GM12878 (cell line): ENCODE measurements at regions not wholly inside any gene's neighbourhood (a gene's known extent, or its start where the extent isn't known, plus 50 kb on each side); places are given as distances from the start of the nearest gene placed in this dataset.

Experiments used
- ATAC-seq: fragments of 200-7000 bp; cut with Tn5 transposase; 3 replicates; pipeline ENCODE4 v1.9.1; 2020; ENCODE audit warnings: mild to moderate bottlenecking, moderate library complexity
- BruUV-seq: library from RNA; stranded (reverse); fragments of 400-500 nt; replicated peaks from 2 replicates; lab custom pipeline; 2021; lab: Mats Ljungman, UMichigan
- CTCF ChIA-PET: fragments of 300-600 bp; sonication (Branson Sonifier 250); formaldehyde crosslinking; extraction: SDS; loops from one replicate; lab custom pipeline; 2021; ENCODE audit warnings: inconsistent platforms; lab: Yijun Ruan, JAX
- POLR2A ChIA-PET: fragments of 350-600 bp; formaldehyde crosslinking; extraction: SDS; loops from one replicate; lab custom pipeline; 2021; ENCODE audit warnings: inconsistent platforms; lab: Charles Lee
- RAD21 ChIA-PET: fragments of 300-600 bp; sonication (Branson Sonifier 250); formaldehyde crosslinking; loops from one replicate; lab custom pipeline; 2023; ENCODE audit warnings: antibody characterized with exemption; ENCODE audit not compliant: unreplicated experiment; lab: Charles Lee
- SMC1A ChIA-PET: fragments of 300-600 bp; sonication (Branson Sonifier 250); formaldehyde crosslinking; loops from one replicate; lab custom pipeline; 2023; ENCODE audit not compliant: unreplicated experiment, uncharacterized antibody; lab: Charles Lee
- DNase-seq: peaks from one replicate; pipeline ENCODE4 v3.0.0-alpha.2; 2011; ENCODE audit warnings: low read depth, low spot score
- FAIRE-seq: peaks from 3 replicates; lab custom pipeline; 2011; peaks lifted over from hg19 to GRCh38; lab: Jason Lieb, UNC
- H2AFZ ChIP-seq: 2 replicates; pipeline ENCODE4 v1.6.0; 2011; ENCODE audit warnings: low read depth, low read length, control low read depth; ENCODE audit not compliant: control insufficient read depth
- H3K27ac ChIP-seq: 2 replicates; pipeline ENCODE4 v1.5.1; 2011; ENCODE audit warnings: control low read depth; ENCODE audit not compliant: control insufficient read depth, insufficient read depth
- H3K27me3 ChIP-seq, 2 experiments: replicated peaks in 1 of 2; 2 replicates each; pipeline versions ENCODE4 v1.6.0 to v1.6.1; 2011; ENCODE audit warnings: low read length in 1 of 2; ENCODE audit not compliant: control insufficient read depth in 2 of 2, insufficient read depth in 2 of 2
- H3K36me3 ChIP-seq, 2 experiments: 2 replicates each; pipeline ENCODE4 v1.5.1; 2011; ENCODE audit warnings: low read length in 1 of 2; ENCODE audit not compliant: control insufficient read depth in 2 of 2, insufficient read depth in 2 of 2
- H3K4me1 ChIP-seq: 2 replicates; pipeline ENCODE4 v1.6.1; 2011; ENCODE audit warnings: mild to moderate bottlenecking, low read length, moderate library complexity, mixed read lengths; ENCODE audit not compliant: control insufficient read depth, insufficient read depth
- H3K4me2 ChIP-seq: 2 replicates; pipeline ENCODE4 v1.6.0; 2011; ENCODE audit warnings: control low read depth; ENCODE audit not compliant: control insufficient read depth, insufficient read depth
- H3K4me3 ChIP-seq: fragments of 200-600 bp; sonication (generic); 2 replicates; pipeline ENCODE4 v1.5.1; 2016
- H3K79me2 ChIP-seq: 2 replicates; pipeline ENCODE4 v1.6.0; 2011; ENCODE audit warnings: low read length; ENCODE audit not compliant: control insufficient read depth, insufficient read depth
- H3K9ac ChIP-seq: 2 replicates; pipeline ENCODE4 v1.8.0; 2011; ENCODE audit warnings: low read length, control low read depth, mixed read lengths; ENCODE audit not compliant: control insufficient read depth, insufficient read depth
- H3K9me3 ChIP-seq: replicated peaks from 3 replicates; pipeline ENCODE4 v1.5.1; 2011; ENCODE audit warnings: mild to moderate bottlenecking, low read length; ENCODE audit not compliant: control insufficient read depth, insufficient read depth
- H4K20me1 ChIP-seq: 2 replicates; pipeline ENCODE4 v1.6.0; 2011; ENCODE audit not compliant: control insufficient read depth, insufficient read depth
- FOXK2 ChIP-seq: fragments of 450-650 bp; IDR thresholded peaks from 2 replicates; pipeline ENCODE4 v1.6.1; 2017; ENCODE audit warnings: mild to moderate bottlenecking, moderate library complexity
- MXI1 ChIP-seq: fragments of 150-350 bp; IDR thresholded peaks from 2 replicates; pipeline ENCODE4 v1.6.1; 2011; ENCODE audit warnings: low read depth, mild to moderate bottlenecking, inconsistent platforms, low read length, improper control_type of control experiment
- NFXL1 ChIP-seq: fragments of 450-650 bp; IDR thresholded peaks from 2 replicates; pipeline ENCODE4 v1.6.1; 2017; ENCODE audit warnings: antibody characterized with exemption, mild to moderate bottlenecking, borderline replicate concordance
- SMC3 ChIP-seq: IDR thresholded peaks from 2 replicates; pipeline ENCODE4 v1.6.1; 2011; ENCODE audit warnings: low read length, improper control_type of control experiment, borderline replicate concordance
- ZNF207 ChIP-seq: fragments of 450-650 bp; IDR thresholded peaks from 2 replicates; pipeline ENCODE4 v1.6.1; 2014; ENCODE audit warnings: antibody characterized with exemption, mild to moderate bottlenecking, borderline replicate concordance
- ZNF622 ChIP-seq: fragments of 450-650 bp; IDR thresholded peaks from 2 replicates; pipeline ENCODE4 v1.6.1; 2017; ENCODE audit warnings: mild to moderate bottlenecking, inconsistent platforms
- in situ Hi-C: fragments of 300-500 bp; cut with MboI; formaldehyde crosslinking; loops from 9 replicates; pipeline ENCODE4 v1.14.3; 2018; ENCODE audit warnings: mixed read lengths
- intact Hi-C: fragments of 100-400 bp; cut with micrococcal nuclease; formaldehyde crosslinking; loops from one replicate; pipeline ENCODE4 v1.14.2; 2022; ENCODE audit not compliant: unreplicated experiment
- TF ChIP-seq, protein P1 (sequence below): fragments of 450-650 bp; IDR thresholded peaks from 2 replicates; pipeline ENCODE4 v1.6.1; 2016; ENCODE audit warnings: mild to moderate bottlenecking
- TF ChIP-seq, protein P2 (sequence below): fragments of 450-650 bp; IDR thresholded peaks from 2 replicates; pipeline ENCODE4 v1.6.1; 2014; ENCODE audit warnings: mild to moderate bottlenecking

DNA sequence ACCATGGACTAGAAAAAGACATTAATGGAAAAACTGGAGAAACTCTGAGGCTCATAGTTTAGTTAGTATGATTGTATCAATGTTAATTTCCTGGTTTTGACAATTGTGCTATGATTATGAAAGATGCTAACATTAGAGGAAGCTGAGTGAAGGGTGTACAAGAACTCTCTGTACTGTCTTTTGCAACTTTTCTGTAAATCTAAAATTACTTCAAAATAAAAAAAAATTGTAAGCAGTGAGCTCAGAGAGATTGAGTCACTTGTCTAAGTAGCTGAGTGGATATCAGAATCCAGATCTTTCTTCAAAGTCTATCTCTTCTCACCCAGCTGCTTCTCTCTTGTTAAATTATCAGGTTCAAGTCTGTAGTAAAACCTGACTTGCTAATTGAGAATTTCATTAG, 181.1 kb downstream of the PLCE1 start:
- no peak for FAIRE-seq
- H3K9ac ChIP-seq: no peak overlapping the region
- H3K36me3 ChIP-seq: no peaks in the 10 kb centered on the region
- BruUV-seq: no TSS peak
- H3K4me3 ChIP-seq: no peak overlapping the region
- ChIA-PET RAD21 (no interaction called here), SMC1A (no interaction called here), POLR2A (no interaction called here), CTCF (no interaction called here)
- no peak overlapping the region for H2AFZ ChIP-seq
- H3K9me3 ChIP-seq: no peaks in the 10 kb centered on the region
- intact Hi-C loops (no loop called here), in situ Hi-C loops (no loop called here)
- H3K4me2 ChIP-seq: no peak overlapping the region
- H3K4me1 ChIP-seq: no peaks in the 10 kb centered on the region
- H3K27ac ChIP-seq: no peak overlapping the region
- TF ChIP-seq ZNF622 (no peak), ZNF207 (no peak), MXI1 (no peak), FOXK2 (no peak), NFXL1 (no peak), SMC3 (no peak)
- TF ChIP-seq, protein P1, sequence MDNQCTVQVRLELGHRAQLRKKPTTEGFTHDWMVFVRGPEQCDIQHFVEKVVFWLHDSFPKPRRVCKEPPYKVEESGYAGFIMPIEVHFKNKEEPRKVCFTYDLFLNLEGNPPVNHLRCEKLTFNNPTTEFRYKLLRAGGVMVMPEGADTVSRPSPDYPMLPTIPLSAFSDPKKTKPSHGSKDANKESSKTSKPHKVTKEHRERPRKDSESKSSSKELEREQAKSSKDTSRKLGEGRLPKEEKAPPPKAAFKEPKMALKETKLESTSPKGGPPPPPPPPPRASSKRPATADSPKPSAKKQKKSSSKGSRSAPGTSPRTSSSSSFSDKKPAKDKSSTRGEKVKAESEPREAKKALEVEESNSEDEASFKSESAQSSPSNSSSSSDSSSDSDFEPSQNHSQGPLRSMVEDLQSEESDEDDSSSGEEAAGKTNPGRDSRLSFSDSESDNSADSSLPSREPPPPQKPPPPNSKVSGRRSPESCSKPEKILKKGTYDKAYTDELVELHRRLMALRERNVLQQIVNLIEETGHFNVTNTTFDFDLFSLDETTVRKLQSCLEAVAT: no peak
- TF ChIP-seq, protein P2, sequence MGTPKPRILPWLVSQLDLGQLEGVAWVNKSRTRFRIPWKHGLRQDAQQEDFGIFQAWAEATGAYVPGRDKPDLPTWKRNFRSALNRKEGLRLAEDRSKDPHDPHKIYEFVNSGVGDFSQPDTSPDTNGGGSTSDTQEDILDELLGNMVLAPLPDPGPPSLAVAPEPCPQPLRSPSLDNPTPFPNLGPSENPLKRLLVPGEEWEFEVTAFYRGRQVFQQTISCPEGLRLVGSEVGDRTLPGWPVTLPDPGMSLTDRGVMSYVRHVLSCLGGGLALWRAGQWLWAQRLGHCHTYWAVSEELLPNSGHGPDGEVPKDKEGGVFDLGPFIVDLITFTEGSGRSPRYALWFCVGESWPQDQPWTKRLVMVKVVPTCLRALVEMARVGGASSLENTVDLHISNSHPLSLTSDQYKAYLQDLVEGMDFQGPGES: no peak
- peaks cover 0 to 2% of the 10 kb centered on the region in 2 experiments; a peak in 1 of 4 replicates for H3K27me3 ChIP-seq
- H4K20me1 ChIP-seq: no peaks in the 10 kb centered on the region
- ATAC-seq: no peak
- no peak for DNase-seq
- H3K79me2 ChIP-seq: no peaks in the 10 kb centered on the region
